22Rv1 (cell line): ENCODE measurements at regions not wholly inside any gene's neighbourhood (a gene's known extent, or its start where the extent isn't known, plus 50 kb on each side); places are given as distances from the start of the nearest gene placed in this dataset.

Experiments used
- H3K27ac ChIP-seq: fragments of 450-650 bp; 2 replicates; pipeline ENCODE4 v1.5.1; 2017
- CTCF ChIP-seq: fragments of 450-650 bp; IDR thresholded peaks from 2 replicates; pipeline ENCODE4 v1.5.1; 2017; ENCODE audit warnings: mild to moderate bottlenecking
- ZFX ChIP-seq: fragments of 450-650 bp; IDR thresholded peaks from 2 replicates; pipeline ENCODE4 v1.6.1; 2017; ENCODE audit warnings: antibody characterized with exemption, borderline replicate concordance

- TF ChIP-seq ZFX, result no peak
- no peak for TF ChIP-seq CTCF
- H3K27ac ChIP-seq, result no peak overlapping the region
Measured at GRCh38 chr14:36430169-36430568, 89.9 kb downstream of the NKX2-1 start.

GRCh38 chr14:36429692-36430091 is 90.3 kb downstream of the NKX2-1 start:
- TF ChIP-seq ZFX, result no peak
- TF ChIP-seq CTCF, result no peak
- H3K27ac ChIP-seq, result no peak overlapping the region

- no peak for TF ChIP-seq ZFX
- no peak for TF ChIP-seq CTCF
- no peak overlapping the region for H3K27ac ChIP-seq
Measured at GRCh38 chr14:36428350-36428749, 91.7 kb downstream of the NKX2-1 start.

GRCh38 chr14:36426836-36427235 is 93.2 kb downstream of the NKX2-1 start:
- H3K27ac ChIP-seq, result no peak overlapping the region
- no peak for TF ChIP-seq ZFX
- TF ChIP-seq CTCF, result no peak

GRCh38 chr14:36426113-36426512 is 93.9 kb downstream of the NKX2-1 start:
- no peak overlapping the region for H3K27ac ChIP-seq
- no peak for TF ChIP-seq CTCF
- TF ChIP-seq ZFX, result no peak

- H3K27ac ChIP-seq, result no peak overlapping the region
- no peak for TF ChIP-seq ZFX
Measured at GRCh38 chr14:36424478-36425102, 95.4 kb downstream of the NKX2-1 start.

- no peak overlapping the region for H3K27ac ChIP-seq
- TF ChIP-seq ZFX, result no peak
- TF ChIP-seq CTCF, result no peak
Measured at GRCh38 chr14:36423430-36423829, 96.6 kb downstream of the NKX2-1 start.

GRCh38 chr14:36420149-36420687 is 99.8 kb upstream of the MBIP start:
- H3K27ac ChIP-seq, result no peak overlapping the region
- TF ChIP-seq CTCF (no peak), ZFX (no peak)
